ENCODE measurements at regions not wholly inside any gene's neighbourhood (a gene's known extent, or its start where the extent isn't known, plus 50 kb on each side); places are given as distances from the start of the nearest gene placed in this dataset.

DNA sequence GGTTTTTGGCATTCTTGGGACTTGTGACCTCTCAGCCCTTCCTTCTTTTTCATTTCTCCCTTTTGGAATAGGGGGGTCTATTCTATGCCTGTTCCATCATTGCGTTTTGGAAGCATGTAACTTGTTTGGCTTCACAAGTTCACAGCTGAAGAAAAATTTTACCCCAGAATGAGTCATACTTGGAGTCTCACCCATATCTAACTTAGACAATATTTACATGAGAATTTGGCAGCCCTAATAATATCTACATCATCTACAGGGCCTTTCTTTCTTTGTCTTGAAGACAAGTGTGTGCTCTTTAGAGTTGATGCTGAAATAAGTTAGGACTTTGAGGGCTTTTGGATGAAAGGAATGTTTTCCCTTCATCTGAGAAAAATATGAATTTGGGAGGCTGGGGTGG lies 1312.9 kb upstream of the FLRT2 start:
- Histone ChIP-seq H3K4ac (ENCODE audit: low read depth, low read length) (no peak overlapping the region), H3K27me3 (ENCODE audit: insufficient read depth, low read length) (no peaks in the 10 kb centered on the region), H3K18ac (ENCODE audit: low read length) (no peak overlapping the region), H3K4me2 (ENCODE audit: low read length) (no peak overlapping the region), H3K79me1 (ENCODE audit: low read length) (no peaks in the 10 kb centered on the region), H2BK5ac (ENCODE audit: low read depth, low read length, poor library complexity) (no peak overlapping the region), H3K79me2 (ENCODE audit: control insufficient read depth, insufficient read depth, low read length, poor library complexity) (no peaks in the 10 kb centered on the region), H2AK5ac (ENCODE audit: low read length) (no peak overlapping the region), H2AFZ (ENCODE audit: insufficient read depth, low read length, poor library complexity) (no peak overlapping the region), H3K14ac (ENCODE audit: low read length) (no peak overlapping the region), H3K9ac (ENCODE audit: low read length) (no peak overlapping the region), H3K4me3 (ENCODE audit: low read depth, low read length) (no peak overlapping the region), H3K27ac (ENCODE audit: low read depth, low read length) (no peak overlapping the region), H4K91ac (ENCODE audit: low read depth, low read length) (no peak overlapping the region), H3K36me3 (ENCODE audit: control insufficient read depth in 1 of 2, insufficient read depth in 2 of 2, low read length in 2 of 2) (no peaks in the 10 kb centered on the region), H4K8ac (ENCODE audit: low read depth, low read length) (no peak overlapping the region), H4K12ac (ENCODE audit: low read depth, low read length) (no peak overlapping the region), H3K9me3 (ENCODE audit: insufficient read depth, low read depth, low read length) (peaks cover 4% of the 10 kb centered on the region), H3K4me1 (ENCODE audit: control insufficient read depth in 1 of 2, insufficient read depth in 2 of 2, low read length in 2 of 2) (no peaks in the 10 kb centered on the region), H2BK120ac (ENCODE audit: insufficient read depth, low read length, poor library complexity) (no peak overlapping the region), H2BK12ac (ENCODE audit: low read length) (no peak overlapping the region), H3K23ac (ENCODE audit: low read length) (no peak overlapping the region)
- no peak for DNase-seq
- WGBS (ENCODE audit: extremely low coverage, insufficient coverage, insufficient read length): no CpG with 5 or more reads among the region's 1 CpG

DNA sequence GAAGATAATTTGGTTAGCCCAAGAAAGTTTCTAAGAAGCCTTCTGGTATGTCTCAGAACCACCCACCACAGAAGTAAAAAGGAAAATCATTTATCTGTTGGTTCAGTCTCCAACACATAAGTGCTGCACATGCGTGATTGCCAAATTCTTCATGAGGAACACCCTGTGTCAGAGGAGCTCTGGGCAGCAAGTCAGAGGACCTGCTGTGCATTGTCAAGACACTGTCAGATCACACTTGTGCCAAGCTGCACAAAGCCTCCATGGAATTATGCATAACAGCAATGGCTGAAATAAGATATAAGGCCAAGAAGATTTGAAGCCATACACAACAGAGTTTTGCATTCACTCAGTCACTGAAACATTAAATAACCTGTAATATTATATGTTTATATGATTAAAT lies 1304.7 kb upstream of the FLRT2 start:
- Histone ChIP-seq H3K9me3 (ENCODE audit: insufficient read depth, low read depth, low read length) (no peaks in the 10 kb centered on the region), H4K12ac (ENCODE audit: low read depth, low read length) (no peak overlapping the region), H2BK12ac (ENCODE audit: low read length) (no peak overlapping the region), H3K4me3 (ENCODE audit: low read depth, low read length) (no peak overlapping the region), H3K79me2 (ENCODE audit: control insufficient read depth, insufficient read depth, low read length, poor library complexity) (no peaks in the 10 kb centered on the region), H2AK5ac (ENCODE audit: low read length) (no peak overlapping the region), H4K91ac (ENCODE audit: low read depth, low read length) (no peak overlapping the region), H3K27me3 (ENCODE audit: insufficient read depth, low read length) (no peaks in the 10 kb centered on the region), H3K36me3 (ENCODE audit: control insufficient read depth in 1 of 2, insufficient read depth in 2 of 2, low read length in 2 of 2) (no peaks in the 10 kb centered on the region), H3K4me1 (ENCODE audit: control insufficient read depth in 1 of 2, insufficient read depth in 2 of 2, low read length in 2 of 2) (no peaks in the 10 kb centered on the region), H3K9ac (ENCODE audit: low read length) (no peak overlapping the region), H2AFZ (ENCODE audit: insufficient read depth, low read length, poor library complexity) (no peak overlapping the region), H3K27ac (ENCODE audit: low read depth, low read length) (no peak overlapping the region), H3K4me2 (ENCODE audit: low read length) (no peak overlapping the region), H3K18ac (ENCODE audit: low read length) (no peak overlapping the region), H3K14ac (ENCODE audit: low read length) (no peak overlapping the region), H2BK5ac (ENCODE audit: low read depth, low read length, poor library complexity) (no peak overlapping the region), H3K23ac (ENCODE audit: low read length) (no peak overlapping the region), H3K4ac (ENCODE audit: low read depth, low read length) (no peak overlapping the region), H3K79me1 (ENCODE audit: low read length) (no peaks in the 10 kb centered on the region), H2BK120ac (ENCODE audit: insufficient read depth, low read length, poor library complexity) (no peak overlapping the region), H4K8ac (ENCODE audit: low read depth, low read length) (no peak overlapping the region)
- no CpG with 5 or more reads among the region's 1 CpG for WGBS (ENCODE audit: extremely low coverage, insufficient coverage, insufficient read length)
- no peak for DNase-seq

DNA sequence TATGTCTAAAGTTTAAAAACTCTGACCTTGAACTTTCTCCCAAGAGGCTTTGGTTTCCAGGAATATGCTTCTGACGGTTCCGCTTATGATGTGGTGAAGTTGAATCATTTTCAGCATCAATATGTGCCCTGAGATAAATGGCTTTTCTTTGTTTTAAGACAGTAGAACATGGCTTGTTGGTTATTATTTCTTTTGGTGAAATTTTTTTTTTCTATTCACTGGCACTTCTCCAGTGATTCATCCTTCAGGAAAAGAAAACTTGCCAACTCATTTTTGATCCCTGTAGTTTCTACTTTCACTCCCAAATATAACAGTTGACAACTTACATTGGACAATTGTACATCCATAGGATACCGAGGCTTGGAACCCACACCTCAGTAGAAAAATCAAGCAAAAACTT lies 1301.2 kb upstream of the FLRT2 start:
- Histone ChIP-seq H3K14ac (ENCODE audit: low read length) (no peak overlapping the region), H2AFZ (ENCODE audit: insufficient read depth, low read length, poor library complexity) (no peak overlapping the region), H3K79me1 (ENCODE audit: low read length) (no peaks in the 10 kb centered on the region), H3K4ac (ENCODE audit: low read depth, low read length) (no peak overlapping the region), H3K27ac (ENCODE audit: low read depth, low read length) (no peak overlapping the region), H3K18ac (ENCODE audit: low read length) (no peak overlapping the region), H4K8ac (ENCODE audit: low read depth, low read length) (no peak overlapping the region), H2AK5ac (ENCODE audit: low read length) (no peak overlapping the region), H3K36me3 (ENCODE audit: control insufficient read depth in 1 of 2, insufficient read depth in 2 of 2, low read length in 2 of 2) (no peaks in the 10 kb centered on the region), H3K4me1 (ENCODE audit: control insufficient read depth in 1 of 2, insufficient read depth in 2 of 2, low read length in 2 of 2) (no peaks in the 10 kb centered on the region), H3K27me3 (ENCODE audit: insufficient read depth, low read length) (no peaks in the 10 kb centered on the region), H2BK120ac (ENCODE audit: insufficient read depth, low read length, poor library complexity) (no peak overlapping the region), H3K4me3 (ENCODE audit: low read depth, low read length) (no peak overlapping the region), H2BK5ac (ENCODE audit: low read depth, low read length, poor library complexity) (no peak overlapping the region), H3K79me2 (ENCODE audit: control insufficient read depth, insufficient read depth, low read length, poor library complexity) (no peaks in the 10 kb centered on the region), H3K23ac (ENCODE audit: low read length) (no peak overlapping the region), H3K9ac (ENCODE audit: low read length) (no peak overlapping the region), H4K12ac (ENCODE audit: low read depth, low read length) (no peak overlapping the region), H2BK12ac (ENCODE audit: low read length) (no peak overlapping the region), H3K4me2 (ENCODE audit: low read length) (no peak overlapping the region), H3K9me3 (ENCODE audit: insufficient read depth, low read depth, low read length) (no peaks in the 10 kb centered on the region), H4K91ac (ENCODE audit: low read depth, low read length) (no peak overlapping the region)
- DNase-seq: no peak
- no CpG with 5 or more reads among the region's 3 CpGs for WGBS (ENCODE audit: extremely low coverage, insufficient coverage, insufficient read length)

DNA sequence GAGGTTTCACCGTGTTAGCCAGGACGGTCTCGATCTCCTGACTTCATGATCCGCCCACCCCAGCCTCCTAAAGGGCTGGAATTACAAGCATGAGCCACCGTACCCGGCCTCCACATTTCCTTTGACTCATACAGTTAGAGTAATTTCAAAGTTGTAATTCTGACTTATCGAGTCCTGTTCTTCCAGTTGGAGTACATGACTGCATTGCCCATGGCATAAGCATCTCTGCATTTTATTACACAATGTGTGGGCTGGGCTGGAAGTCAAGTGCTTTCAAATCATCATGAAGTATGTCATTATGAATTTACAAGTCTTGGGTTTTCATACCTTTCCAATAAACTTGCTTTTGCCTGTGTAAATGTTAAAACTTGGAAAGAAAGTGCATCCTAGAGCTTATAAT lies 1295.7 kb upstream of the FLRT2 start:
- no CpG with 5 or more reads among the region's 7 CpGs for WGBS (ENCODE audit: extremely low coverage, insufficient coverage, insufficient read length)
- Histone ChIP-seq H2AK5ac (ENCODE audit: low read length) (no peak overlapping the region), H3K4me1 (ENCODE audit: control insufficient read depth in 1 of 2, insufficient read depth in 2 of 2, low read length in 2 of 2) (no peaks in the 10 kb centered on the region), H2BK12ac (ENCODE audit: low read length) (no peak overlapping the region), H3K27ac (ENCODE audit: low read depth, low read length) (no peak overlapping the region), H3K14ac (ENCODE audit: low read length) (no peak overlapping the region), H4K8ac (ENCODE audit: low read depth, low read length) (no peak overlapping the region), H4K91ac (ENCODE audit: low read depth, low read length) (no peak overlapping the region), H3K36me3 (ENCODE audit: control insufficient read depth in 1 of 2, insufficient read depth in 2 of 2, low read length in 2 of 2) (no peaks in the 10 kb centered on the region), H3K79me1 (ENCODE audit: low read length) (no peaks in the 10 kb centered on the region), H3K18ac (ENCODE audit: low read length) (no peak overlapping the region), H3K9me3 (ENCODE audit: insufficient read depth, low read depth, low read length) (no peaks in the 10 kb centered on the region), H3K4ac (ENCODE audit: low read depth, low read length) (no peak overlapping the region), H3K9ac (ENCODE audit: low read length) (no peak overlapping the region), H3K23ac (ENCODE audit: low read length) (no peak overlapping the region), H3K27me3 (ENCODE audit: insufficient read depth, low read length) (no peaks in the 10 kb centered on the region), H2AFZ (ENCODE audit: insufficient read depth, low read length, poor library complexity) (no peak overlapping the region), H3K4me2 (ENCODE audit: low read length) (no peak overlapping the region), H3K4me3 (ENCODE audit: low read depth, low read length) (no peak overlapping the region), H3K79me2 (ENCODE audit: control insufficient read depth, insufficient read depth, low read length, poor library complexity) (no peaks in the 10 kb centered on the region), H2BK120ac (ENCODE audit: insufficient read depth, low read length, poor library complexity) (no peak overlapping the region), H4K12ac (ENCODE audit: low read depth, low read length) (no peak overlapping the region), H2BK5ac (ENCODE audit: low read depth, low read length, poor library complexity) (no peak overlapping the region)
- peak; percentile 51 to 88 for DNase-seq
